ENCODE measurements at regions not wholly inside any gene's neighbourhood (a gene's known extent, or its start where the extent isn't known, plus 50 kb on each side); places are given as distances from the start of the nearest gene placed in this dataset.
"Not testable (repeated sequence)": the region's sequence is repeated elsewhere in the genome, so short reads cannot be mapped to it uniquely, and the experiment has no call there.

DNA sequence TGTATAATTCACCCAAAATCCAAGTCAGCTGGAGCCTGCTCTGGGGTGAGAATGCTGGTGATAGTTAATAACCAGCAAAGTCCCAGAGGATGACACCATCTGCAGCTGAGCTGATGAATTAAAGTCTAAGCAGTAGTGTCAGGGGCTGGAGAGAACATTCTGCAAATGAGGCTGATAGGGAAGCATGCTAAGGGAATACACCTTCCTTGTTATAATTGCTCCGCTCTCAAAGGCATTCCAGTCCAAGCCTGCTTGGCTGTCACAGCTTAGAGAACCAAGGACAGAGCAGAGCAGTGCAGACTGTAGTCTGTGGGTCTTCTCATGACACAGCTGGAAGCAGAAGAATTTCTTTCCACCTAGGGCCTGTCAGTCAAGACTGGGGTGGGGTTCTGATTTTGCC lies 283.1 kb downstream of the SIPA1L2 start:
- no peak for DNase-seq (ENCODE audit: low spot score)

DNA sequence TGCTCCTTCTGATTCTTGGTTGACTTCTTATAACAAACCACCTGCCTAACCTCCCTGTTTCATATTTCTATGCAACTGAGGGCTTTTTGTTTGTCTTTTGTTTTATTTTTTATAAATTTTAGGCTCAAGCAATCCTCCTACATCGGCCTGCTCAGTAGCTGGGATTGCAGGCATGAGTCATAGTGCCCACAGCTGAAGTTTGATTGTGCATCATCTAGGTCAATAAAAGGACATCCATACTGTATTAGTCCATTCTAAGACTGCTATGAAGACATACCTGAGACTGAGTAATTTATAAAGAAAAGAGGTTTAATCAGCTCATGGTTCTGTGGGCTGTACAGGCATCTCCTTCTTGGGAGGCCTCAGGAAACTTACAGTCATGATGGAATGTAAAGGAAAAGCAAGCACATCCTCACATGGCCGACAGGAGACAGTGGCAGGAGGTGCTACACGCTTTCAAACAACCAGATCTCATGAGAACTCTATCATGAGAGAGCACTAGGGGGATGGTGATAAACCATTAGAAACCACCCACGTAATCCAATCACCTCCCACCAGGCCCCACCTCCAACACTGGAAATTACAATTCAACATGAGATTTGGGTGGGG lies 285.0 kb downstream of the SIPA1L2 start:
- DNase-seq (ENCODE audit: low spot score) = no peak

DNA sequence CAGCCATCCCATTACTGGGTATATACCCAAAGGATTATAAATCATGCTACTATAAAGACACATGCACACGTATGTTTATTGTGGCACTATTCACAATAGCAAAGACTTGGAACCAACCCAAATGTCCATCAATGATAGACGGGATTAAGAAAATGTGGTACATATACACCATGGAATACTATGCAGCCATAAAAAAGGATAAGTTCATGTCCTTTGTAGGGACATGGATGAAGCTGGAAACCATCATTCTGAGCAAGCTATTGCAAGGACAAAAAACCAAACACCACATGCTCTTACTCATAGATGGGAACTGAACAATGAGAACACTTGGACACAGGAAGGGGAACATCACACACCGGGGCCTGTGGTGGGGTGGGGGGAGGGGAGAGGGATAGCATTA lies 285.7 kb downstream of the SIPA1L2 start:
- not testable (repeated sequence) for DNase-seq (ENCODE audit: low spot score)

DNA sequence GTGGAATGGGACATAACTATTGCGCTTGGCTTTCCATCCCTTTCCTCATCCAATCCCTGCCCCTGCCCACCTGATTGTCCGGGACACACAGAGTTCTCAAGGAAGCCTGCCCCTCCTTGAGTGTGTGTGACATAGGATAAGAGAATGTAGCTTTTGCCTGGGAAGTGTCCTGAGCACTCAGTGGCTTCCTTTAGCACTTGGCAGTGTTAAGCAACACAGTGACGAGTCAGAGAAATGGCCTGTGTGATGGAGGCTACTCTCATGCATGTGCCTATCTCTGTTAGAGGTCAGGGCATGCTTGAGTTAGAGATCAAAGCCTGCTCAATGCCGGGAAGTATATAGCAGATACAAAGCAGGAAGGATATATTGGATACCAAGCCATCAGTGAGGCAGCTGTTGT lies 289.5 kb downstream of the SIPA1L2 start:
- DNase-seq (ENCODE audit: low spot score) = no peak

DNA sequence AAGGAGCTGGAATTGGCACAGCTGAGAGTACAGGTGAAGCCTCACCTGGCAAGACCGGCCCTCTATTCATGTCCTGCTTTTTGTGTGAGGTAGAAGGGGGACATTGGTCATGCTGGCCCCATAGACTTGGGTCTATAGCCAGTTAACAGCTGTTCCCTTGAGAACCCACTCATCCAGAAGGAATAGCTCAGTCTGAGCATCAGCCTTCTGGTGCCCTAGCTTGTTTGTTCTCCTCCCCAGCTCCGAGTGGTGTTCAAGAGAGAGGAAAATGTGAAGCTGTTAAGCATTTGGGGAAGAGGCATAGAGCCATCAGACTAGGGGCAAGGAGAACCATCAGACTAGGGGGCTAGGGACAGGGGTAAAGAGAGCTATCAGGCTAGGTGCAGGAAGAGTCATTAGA lies 290.9 kb downstream of the SIPA1L2 start:
- no peak for DNase-seq (ENCODE audit: low spot score)

DNA sequence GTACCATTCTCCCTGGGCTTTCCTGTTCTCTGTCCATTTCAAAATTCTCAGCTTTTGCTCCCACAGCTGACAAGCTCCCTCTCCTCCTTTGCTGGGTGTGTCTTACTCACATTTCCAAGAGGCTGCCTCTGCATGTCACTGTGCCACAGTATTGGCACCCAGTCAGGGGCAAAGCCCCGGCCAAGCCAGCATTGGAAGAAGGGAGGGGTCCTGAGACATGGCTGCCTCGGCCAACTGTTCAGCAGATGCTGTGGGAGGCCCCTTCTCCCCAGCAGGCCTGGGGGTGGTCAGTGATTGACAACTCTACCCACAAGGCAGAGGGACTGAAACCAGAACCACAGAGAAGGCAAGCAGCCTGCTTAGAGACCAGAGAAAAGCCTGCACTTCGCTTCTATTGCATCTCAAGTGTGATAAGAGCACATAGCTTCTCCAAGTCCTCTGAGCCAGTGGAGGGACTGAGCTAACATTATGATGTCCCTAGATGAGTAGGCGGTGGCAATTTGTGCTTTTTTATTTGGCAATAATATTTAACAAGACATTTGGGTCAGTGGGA lies 294.1 kb downstream of the SIPA1L2 start:
- DNase-seq (ENCODE audit: low spot score) = no peak

DNA sequence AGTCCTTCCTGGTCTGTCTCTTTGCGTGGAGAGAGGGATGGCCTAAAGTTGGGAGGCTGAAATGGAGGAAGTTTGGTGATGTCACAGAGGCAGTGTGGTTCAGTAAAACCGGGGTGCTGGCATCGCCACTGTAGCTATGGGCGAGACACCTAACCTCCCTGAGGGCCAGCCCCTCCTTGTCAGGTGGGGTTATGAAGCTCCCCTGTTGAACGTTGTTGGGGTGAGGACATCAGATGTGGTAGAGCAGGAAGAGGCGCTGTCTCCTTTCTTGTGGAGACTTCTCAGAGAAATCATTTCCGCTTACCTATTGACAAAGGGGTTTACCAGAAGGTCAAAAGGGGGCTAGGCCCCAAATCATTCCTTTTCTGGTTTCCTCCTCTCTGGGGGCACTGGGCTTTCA lies 294.7 kb downstream of the SIPA1L2 start:
- DNase-seq (ENCODE audit: low spot score) = no peak

DNA sequence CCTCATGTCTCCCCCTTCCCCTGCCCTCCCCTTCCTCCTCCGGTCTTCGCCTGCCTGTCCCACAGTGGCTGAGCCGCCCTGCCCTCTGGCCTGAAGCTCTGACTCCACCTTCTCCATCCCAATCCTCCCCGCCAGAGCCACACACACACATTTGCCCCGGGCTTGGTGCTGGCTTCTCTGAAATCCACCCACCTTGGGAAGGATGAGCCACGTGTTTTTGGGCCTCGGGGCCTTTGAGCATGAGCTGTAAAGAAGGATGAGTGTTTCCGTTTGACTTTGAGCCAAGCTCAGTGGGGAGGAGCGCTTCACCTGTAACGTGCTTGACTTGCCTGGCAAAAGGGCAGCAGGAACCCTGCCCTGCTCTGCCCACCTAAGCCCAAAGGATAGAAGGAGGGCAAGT lies 295.1 kb downstream of the SIPA1L2 start:
- no peak for DNase-seq (ENCODE audit: low spot score)

DNA sequence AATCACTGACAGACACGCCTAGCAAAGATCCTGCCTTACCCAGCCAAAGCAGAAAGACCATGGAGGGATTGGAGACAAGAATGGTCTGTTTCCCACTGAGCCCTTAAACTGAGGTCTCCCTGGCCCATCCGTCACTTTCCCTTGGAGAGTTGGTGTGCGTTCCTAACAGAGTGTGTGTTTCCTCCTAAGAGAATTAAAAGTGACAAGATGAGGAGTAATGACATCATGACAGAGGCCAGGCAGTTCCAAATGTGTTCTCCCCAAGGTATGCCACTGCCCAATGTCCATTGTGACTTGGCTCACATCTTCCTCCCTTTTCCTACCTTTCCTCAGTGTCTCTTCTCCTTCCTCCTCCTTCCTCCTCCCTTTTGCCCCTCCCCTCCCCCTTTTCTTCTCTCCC lies 295.7 kb downstream of the SIPA1L2 start:
- DNase-seq (ENCODE audit: low spot score) = no peak

DNA sequence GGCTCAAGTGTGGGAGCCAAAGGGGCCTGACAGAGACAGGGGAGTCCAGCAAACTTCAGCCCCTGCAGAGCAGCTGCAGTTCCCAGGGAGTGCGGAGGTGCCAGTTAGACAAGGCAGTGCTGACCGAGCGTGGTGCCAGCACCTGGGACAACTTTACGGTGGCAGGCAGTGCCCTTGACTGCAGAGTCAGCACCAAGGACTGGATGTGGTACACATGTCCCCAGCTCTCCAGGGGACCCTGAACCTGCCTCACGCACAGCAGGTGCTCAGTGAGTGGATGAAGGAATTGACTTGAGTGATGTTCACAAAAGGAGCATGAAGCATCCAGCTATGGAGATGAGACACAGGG lies 296.5 kb downstream of the SIPA1L2 start:
- DNase-seq (ENCODE audit: low spot score) = no peak

DNA sequence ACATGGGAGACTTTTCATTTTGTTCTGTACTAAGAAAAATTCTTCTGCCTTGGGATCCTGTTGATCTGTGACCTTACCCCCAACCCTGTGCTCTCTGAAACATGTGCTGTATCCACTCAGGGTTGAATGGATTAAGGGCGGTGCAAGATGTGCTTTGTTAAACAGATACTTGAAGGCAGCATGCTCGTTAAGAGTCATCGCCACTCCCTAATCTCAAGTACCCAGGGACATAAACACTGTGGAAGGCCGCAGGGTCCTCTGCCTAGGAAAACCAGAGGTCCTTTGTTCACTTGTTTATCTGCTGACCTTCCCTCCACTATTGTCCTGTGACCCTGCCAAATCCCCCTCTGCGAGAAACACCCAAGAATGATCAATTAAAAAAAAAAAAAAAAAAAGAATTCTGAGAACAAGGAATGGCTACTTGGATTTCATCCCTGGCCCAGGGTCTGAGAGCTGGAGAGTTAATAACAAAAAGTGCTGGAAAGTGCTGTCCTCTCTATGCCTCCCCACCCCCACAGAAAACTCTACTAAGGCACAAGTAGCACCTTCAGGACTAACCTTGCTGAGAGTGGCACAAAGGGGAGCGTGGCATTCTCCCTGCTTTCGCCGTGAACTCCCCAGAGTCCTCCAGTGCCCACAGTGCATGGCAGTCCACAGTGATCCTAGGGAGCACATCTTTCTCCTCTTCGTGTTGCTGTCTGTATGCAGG lies 297.1 kb downstream of the SIPA1L2 start:
- DNase-seq (ENCODE audit: low spot score) = not testable (repeated sequence)

DNA sequence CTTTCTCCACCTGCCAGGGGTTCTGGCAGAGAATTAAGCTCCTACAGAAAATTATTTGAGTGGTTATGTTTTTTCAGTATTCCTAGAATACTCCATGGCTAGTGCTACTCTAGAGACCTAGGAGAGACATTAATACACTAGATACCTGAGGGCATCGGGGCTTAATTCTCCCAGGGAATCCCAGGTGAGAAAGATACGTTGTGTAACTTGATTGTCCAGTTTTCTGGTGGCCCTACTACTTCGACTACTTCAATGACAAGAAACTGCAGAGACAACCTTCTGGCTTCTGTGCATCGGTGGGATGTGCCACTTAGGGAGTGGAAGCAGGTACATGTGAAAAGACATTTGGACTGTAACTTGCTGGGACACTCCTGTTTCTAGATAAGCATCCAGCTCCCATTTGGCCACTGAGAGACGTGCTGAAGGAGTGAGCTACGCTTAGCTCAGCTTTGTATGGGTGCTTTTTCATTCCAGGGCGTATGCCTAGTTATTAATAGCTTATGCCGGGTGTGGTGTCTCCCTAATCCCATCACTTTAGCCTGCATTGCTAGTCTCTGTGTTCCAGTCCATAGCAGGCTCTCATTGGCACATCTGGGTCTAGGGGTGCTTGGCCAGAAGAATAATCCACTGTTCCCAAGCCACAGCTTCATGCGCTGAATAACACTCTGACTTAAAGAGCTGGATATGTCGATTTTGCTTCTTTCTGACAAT lies 300.7 kb downstream of the SIPA1L2 start:
- no peak for DNase-seq (ENCODE audit: low spot score)

DNA sequence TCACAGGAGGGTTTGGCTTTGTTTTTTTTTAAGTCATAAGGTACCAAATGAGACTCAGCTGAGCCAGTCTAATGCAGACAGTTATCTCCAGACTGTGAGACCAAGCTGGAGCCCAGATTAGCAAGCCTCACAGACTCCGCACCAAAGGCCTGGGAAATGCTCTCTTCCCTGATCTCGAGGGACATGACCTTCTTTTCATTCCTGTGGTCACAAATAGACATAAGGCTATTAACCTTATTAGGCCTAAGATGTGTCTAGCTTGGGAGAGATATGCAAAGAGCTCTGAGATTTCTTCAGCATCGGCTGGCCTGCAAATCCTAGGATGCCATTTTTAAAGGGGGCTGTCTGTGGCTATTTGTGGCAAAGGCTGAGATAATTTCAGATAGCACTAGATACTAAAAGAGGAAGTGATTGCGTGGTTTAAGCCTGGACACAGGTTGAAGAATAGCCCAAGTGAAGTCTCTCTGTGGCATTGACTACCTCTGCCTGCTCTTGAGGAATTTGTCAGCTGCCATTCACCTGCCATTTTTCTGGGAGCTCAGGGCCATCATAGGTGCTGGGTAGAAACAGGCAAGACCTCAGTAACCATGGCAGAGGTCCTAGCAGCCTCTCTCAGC lies 301.3 kb downstream of the SIPA1L2 start:
- DNase-seq (ENCODE audit: low spot score) = no peak

DNA sequence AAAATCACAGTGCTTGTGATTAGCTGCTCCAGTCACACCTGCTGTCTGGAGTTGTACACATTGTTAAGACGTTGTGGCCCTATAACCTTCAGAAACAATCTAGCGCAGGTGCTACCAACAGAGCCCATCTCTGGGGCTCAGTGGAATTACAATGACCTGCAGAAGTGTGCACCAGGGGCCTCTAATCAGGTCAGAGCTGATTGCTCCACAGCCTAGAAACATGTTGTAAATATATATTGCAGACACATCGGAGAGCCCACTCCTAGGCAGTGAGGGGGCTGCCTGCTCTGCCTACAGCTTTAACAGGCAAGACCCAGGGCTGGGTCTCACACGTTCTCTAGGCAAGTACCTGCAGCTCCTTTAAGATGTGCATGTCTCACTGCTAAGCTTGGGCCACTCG lies 302.0 kb downstream of the SIPA1L2 start:
- DNase-seq (ENCODE audit: low spot score) = no peak

DNA sequence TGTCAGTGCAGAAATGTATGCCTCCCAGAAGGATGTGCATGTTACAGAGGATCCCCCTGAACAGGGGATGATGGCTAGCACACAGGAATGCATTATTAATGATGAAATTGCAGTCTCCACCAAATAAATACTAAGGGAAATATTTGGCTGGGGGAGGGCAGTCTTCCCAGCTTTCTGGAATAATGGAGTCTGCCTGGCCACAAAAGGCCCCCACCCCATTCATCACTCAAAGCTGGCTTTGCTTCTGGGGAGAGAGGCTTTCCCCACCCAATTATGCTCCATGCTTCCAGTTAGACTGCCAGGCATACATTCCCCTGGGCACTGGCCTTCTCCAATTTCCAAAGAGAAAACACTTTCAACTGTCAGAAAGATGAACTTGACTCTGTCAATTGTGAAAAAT lies 302.7 kb downstream of the SIPA1L2 start:
- DNase-seq (ENCODE audit: low spot score) = no peak

DNA sequence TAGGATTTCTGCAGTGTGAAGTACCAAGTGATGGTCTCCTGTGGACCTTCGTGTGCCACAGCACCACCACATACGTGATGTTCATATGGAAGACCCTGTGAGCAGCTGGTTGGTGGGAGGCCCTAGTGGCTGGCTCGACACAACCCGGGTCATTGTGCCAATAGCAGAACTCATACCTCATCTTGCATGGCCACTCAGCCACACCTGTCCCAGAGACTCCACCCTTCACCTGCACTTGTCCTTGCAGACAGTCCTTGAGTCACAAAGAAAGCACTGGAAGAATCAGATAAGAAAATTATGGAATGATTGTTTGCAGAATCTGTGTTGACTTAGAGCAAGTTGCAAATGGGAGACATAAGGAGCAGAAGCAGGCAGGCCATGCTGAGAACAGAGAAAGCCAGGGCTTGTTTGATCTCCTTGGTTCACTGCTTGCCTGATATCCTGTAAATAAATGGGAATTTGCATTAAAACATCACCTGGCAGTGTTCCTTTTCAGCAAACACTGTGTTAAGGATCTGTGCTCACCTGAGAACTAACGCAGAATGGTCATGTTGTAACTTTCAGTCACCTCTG lies 307.7 kb downstream of the SIPA1L2 start:
- no peak for DNase-seq (ENCODE audit: low spot score)

DNA sequence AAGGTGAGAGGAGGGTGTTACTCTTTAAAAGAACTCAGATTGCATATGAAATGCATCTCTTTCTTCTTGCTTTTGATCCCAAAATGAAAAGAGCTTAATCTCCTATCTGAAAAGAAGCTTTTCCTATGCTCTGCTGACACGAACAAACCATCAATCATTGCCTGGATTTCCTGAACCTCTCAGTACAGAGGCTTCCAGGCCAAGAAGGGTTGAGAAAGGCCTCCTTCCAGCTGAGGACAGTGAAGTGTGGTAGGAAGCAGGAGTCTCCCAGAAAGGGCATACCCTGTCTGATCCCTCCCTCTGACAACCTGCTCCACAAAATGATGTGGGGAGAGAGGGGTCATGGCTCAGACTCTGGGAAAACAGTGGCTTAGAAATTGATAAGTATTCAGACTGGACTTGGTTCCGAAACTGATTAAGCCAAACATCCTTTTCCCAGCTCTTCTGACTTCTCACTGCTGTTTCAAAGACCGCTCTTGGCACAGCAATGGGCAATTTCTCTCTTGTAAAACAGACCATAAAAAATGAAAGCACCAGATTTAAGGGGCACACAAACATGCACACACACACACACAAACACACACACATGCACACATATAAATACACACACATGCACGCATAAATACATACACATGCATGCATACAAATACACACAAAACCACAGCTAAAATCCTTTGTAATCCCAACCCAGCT lies 310.3 kb downstream of the SIPA1L2 start:
- DNase-seq (ENCODE audit: low spot score) = no peak

DNA sequence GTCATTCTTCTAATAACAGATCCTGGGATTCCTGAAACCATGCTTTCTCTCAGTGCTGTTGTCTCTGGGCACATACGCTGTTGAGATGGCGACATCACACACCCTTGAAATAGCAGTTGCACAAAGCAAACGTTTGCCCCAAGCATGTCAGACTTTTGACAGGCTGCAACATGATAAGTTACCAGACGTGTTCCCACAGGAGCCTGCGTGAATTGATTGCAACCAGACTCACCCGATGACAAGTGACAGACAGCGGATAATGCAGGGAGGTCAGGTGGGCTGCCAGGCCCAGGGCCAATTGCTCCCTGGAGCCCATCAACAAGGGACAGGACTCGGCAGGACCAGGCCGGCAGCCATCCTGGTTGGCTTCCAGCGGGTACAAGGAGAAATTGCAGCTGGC lies 310.9 kb downstream of the SIPA1L2 start:
- no peak for DNase-seq (ENCODE audit: low spot score)

DNA sequence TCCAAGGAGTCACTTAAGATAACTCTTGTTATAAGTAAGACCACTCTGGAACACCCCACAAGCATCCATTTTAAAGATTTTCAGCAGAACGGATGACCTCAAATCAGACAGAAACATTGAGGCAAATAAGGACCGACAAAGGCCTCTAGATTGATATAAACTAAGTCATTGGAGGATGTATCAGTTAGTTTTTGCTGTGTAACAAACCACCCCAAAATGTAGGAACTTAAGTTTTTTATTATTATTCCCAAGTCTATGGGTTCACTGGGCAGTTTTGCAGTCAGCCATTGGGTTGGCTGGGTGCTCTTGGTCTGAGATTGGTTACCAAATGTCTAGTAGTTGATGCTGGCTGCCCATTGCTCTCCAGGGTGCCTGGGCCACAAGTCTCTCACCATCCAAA lies 311.8 kb downstream of the SIPA1L2 start:
- no peak for DNase-seq (ENCODE audit: low spot score)

DNA sequence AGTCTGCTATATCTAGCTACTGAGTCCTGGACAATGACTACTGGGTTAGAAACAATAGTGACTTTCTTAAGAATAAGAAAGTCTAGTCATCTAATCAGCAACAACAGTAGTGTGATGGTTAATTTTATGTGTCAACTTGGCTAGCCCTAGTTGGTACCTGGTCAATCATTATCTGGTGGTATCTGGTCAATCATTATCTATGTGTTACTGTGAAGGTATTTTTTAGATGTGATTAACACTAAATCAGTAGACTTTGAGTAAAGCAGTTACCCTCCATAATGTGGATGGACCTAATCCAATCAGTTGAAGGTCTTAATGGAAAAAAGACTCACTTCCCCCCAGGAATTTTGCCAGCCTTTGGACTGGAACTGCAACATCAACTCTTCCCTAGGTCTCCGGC lies 312.6 kb downstream of the SIPA1L2 start:
- no peak for DNase-seq (ENCODE audit: low spot score)

DNA sequence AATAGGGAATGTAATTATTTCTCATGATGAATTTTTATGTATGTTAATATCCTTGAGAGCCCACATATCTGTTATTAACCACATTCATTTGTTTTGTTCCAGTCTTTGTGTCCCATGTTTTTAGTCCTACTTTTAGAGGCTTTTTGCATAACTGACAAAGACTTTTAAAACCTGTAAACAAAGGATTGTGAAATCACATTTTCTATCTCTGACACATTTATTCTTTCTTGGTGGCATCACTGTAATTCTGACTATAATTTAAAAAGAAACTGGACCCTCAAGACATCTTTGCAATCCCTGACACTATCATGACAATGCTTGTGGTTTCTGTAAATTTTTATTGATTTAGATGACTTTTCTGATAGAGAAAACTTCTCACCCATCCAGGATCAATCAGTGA lies 313.1 kb downstream of the SIPA1L2 start:
- no peak for DNase-seq (ENCODE audit: low spot score)

DNA sequence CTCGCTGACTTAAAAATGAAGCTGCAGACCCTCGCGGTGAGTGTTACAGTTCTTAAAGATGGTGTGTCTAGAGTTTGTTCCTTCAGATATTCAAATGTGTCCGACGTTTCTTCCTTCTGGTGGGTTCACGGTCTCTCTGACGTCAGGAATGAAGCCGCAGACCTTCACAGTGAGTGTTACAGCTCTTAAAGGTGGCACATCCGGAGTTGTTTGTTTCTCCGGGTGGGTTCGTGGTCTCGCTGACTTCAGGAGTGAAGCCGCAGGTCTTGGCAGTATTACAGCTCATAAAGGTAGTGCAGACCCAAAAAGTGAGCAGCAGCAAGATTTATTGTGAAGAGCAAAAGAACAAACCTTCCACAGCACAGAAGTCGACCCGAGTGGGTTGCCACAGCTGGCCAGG lies 316.1 kb downstream of the SIPA1L2 start:
- DNase-seq (ENCODE audit: low spot score) = not testable (repeated sequence)

Data from pons (tissue), 1 donor.